ENCODE measurements at regions not wholly inside any gene's neighbourhood (a gene's known extent, or its start where the extent isn't known, plus 50 kb on each side); places are given as distances from the start of the nearest gene placed in this dataset.

DNA sequence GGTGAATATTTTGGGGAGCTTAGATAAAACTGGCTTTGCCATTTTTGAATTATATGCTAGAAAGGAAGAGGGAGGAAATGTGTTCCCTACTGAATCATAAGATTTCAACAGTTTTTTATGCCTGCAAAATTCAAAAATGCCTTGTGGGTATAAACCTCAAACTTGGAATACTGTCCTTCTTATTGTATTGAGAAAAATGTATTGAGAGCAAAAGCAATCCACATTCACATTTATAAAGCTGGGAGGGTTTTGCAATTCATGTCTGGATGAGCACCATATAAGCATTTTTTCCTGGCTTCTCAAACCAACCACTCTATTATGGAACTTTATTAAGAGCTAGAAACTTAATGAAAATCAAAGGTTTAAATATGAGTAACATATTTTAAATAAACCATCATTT is 289.8 kb downstream of the PCDH7 start:
- TF ChIP-seq RARB (CRISPR knock-in tag; IDR thresholded peaks at IDR 0.05), result no peak
- no peak for TF ChIP-seq PATZ1 (CRISPR knock-in tag; IDR thresholded peaks at IDR 0.05; ENCODE audit: borderline replicate concordance)
- TF ChIP-seq TOX (CRISPR knock-in tag; IDR thresholded peaks at IDR 0.05; ENCODE audit: borderline replicate concordance), result no peak

All from SK-N-SH treated with all-trans-retinoic acid at 6 μM for 48 hours (cell line).